Liver (tissue), 8 donors: ENCODE measurements at regions not wholly inside any gene's neighbourhood (a gene's known extent, or its start where the extent isn't known, plus 50 kb on each side); places are given as distances from the start of the nearest gene placed in this dataset.

Experiments used
- DNase-seq: peaks from one replicate; pipeline ENCODE4 v3.0.0-alpha.2; 2017; ENCODE audit warnings: low spot score
- H3K27ac ChIP-seq, 2 donors: one replicate each; pipeline ENCODE4 v1.7.0; 2013; ENCODE audit warnings: inconsistent platforms in 2 of 2, low read length in 2 of 2, control low read depth in 1 of 2, low read depth in 1 of 2, mild to moderate bottlenecking in 1 of 2
- H3K27me3 ChIP-seq, 4 donors: one replicate each; pipeline versions ENCODE4 v1.6.1 to v1.7.0; 2013; ENCODE audit warnings: low read length in 3 of 4, inconsistent platforms in 1 of 4, mild to moderate bottlenecking in 1 of 4, moderate library complexity in 1 of 4; ENCODE audit not compliant: control insufficient read depth in 4 of 4, insufficient read depth in 4 of 4
- H3K36me3 ChIP-seq, 4 donors: one replicate each; pipeline versions ENCODE4 v1.6.1 to v1.7.0; 2013; ENCODE audit warnings: low read length in 3 of 4, mild to moderate bottlenecking in 3 of 4, low read depth in 1 of 4, moderate library complexity in 1 of 4; ENCODE audit not compliant: control insufficient read depth in 4 of 4, insufficient read depth in 3 of 4
- H3K4me1 ChIP-seq, 4 donors: one replicate each; pipeline versions ENCODE4 v1.6.1 to v1.7.0; 2013; ENCODE audit warnings: low read length in 3 of 4, mild to moderate bottlenecking in 3 of 4, moderate library complexity in 1 of 4; ENCODE audit not compliant: control insufficient read depth in 4 of 4, insufficient read depth in 4 of 4
- H3K4me3 ChIP-seq, 3 donors: one replicate each; pipeline versions ENCODE4 v1.6.1 to v1.7.0; 2013; ENCODE audit warnings: low read length in 3 of 3, control low read depth in 1 of 3, low read depth in 1 of 3, mild to moderate bottlenecking in 1 of 3
- H3K9ac ChIP-seq, 2 donors: one replicate each; pipeline ENCODE4 v1.7.0; 2013; ENCODE audit warnings: low read length in 2 of 2, mild to moderate bottlenecking in 2 of 2, moderate library complexity in 2 of 2, control low read depth in 1 of 2, low read depth in 1 of 2
- H3K9me3 ChIP-seq, 4 donors: one replicate each; pipeline versions ENCODE4 v1.6.1 to v1.7.0; 2013; ENCODE audit warnings: low read length in 3 of 4; ENCODE audit not compliant: control insufficient read depth in 4 of 4
- ATF3 ChIP-seq: IDR thresholded peaks from 2 replicates; pipeline ENCODE4 v1.6.1; 2016; ENCODE audit warnings: antibody characterized with exemption
- CTCF ChIP-seq: fragments of 150-350 bp; IDR thresholded peaks from 2 replicates; pipeline ENCODE4 v1.5.1; 2017; ENCODE audit warnings: improper control_type of control experiment, low read depth, low read length; ENCODE audit not compliant: missing input control
- EGR1 ChIP-seq, 2 donors: IDR thresholded peaks; 2 replicates each; pipeline ENCODE4 v1.6.1; 2016 to 2018; ENCODE audit warnings: antibody characterized with exemption in 2 of 2, low read depth in 2 of 2
- FOXA1 ChIP-seq: IDR thresholded peaks from 2 replicates; pipeline ENCODE4 v1.6.1; 2016; ENCODE audit warnings: antibody characterized with exemption
- FOXA2 ChIP-seq: IDR thresholded peaks from 2 replicates; pipeline ENCODE4 v1.6.1; 2016; ENCODE audit warnings: antibody characterized with exemption
- GABPA ChIP-seq, 2 donors: IDR thresholded peaks in 1 of 2; conservative IDR thresholded peaks in 1 of 2; 2 replicates each; pipeline ENCODE4 v1.6.1; 2016; ENCODE audit warnings: antibody characterized with exemption in 2 of 2, mild to moderate bottlenecking in 1 of 2, moderate library complexity in 1 of 2
- HNF4A ChIP-seq, 2 donors: conservative IDR thresholded peaks; 2 replicates each; pipeline ENCODE4 v1.6.1; 2016; ENCODE audit warnings: antibody characterized with exemption in 2 of 2, mild to moderate bottlenecking in 2 of 2
- JUND ChIP-seq, 2 donors: IDR thresholded peaks; 2 replicates each; pipeline ENCODE4 v1.6.1; 2016; ENCODE audit warnings: antibody characterized with exemption in 2 of 2
- MAX ChIP-seq: IDR thresholded peaks from 2 replicates; pipeline ENCODE4 v1.6.1; 2016; ENCODE audit warnings: antibody characterized with exemption
- NR2F2 ChIP-seq: IDR thresholded peaks from 2 replicates; pipeline ENCODE4 v1.6.1; 2016; ENCODE audit warnings: antibody characterized with exemption
- REST ChIP-seq: IDR thresholded peaks from 2 replicates; pipeline ENCODE4 v1.6.1; 2016; ENCODE audit warnings: antibody characterized with exemption, mild to moderate bottlenecking
- RXRA ChIP-seq, 2 donors: IDR thresholded peaks; 2 replicates each; pipeline ENCODE4 v1.6.1; 2017 to 2018; ENCODE audit warnings: antibody characterized with exemption in 2 of 2, mild to moderate bottlenecking in 1 of 2
- SP1 ChIP-seq: IDR thresholded peaks from 2 replicates; pipeline ENCODE4 v1.6.1; 2018; ENCODE audit warnings: antibody characterized with exemption, mild to moderate bottlenecking
- TAF1 ChIP-seq: conservative IDR thresholded peaks from 2 replicates; pipeline ENCODE4 v1.6.1; 2016; ENCODE audit warnings: antibody characterized with exemption, mild to moderate bottlenecking
- YY1 ChIP-seq: IDR thresholded peaks from 2 replicates; pipeline ENCODE4 v1.6.1; 2016; ENCODE audit warnings: antibody characterized with exemption, mild to moderate bottlenecking
- ZBTB33 ChIP-seq: IDR thresholded peaks from 2 replicates; pipeline ENCODE4 v1.6.1; 2016; ENCODE audit warnings: antibody characterized with exemption
- WGBS: extraction: QIAGEN DNeasy Blood & Tissue Kit; methylation state at CpG from one replicate; pipeline ENCODE4 v1.1.7; 2013; 5-methylcytosine and 5-hydroxymethylcytosine counted together
- donor health status: healthy.
- donor health status: healthy.
- donor health status: healthy.
- donor health status: healthy.
- donor health status: healthy.

GRCh38 chr16:6545329-6545728 is 787.3 kb upstream of the RBFOX1 start:
- no peaks in the 10 kb centered on the region for H3K9me3 ChIP-seq
- peaks cover 0 to 2% (median 0%) of the 10 kb centered on the region in 4 donors for H3K27me3 ChIP-seq
- H3K4me3 ChIP-seq: no peak overlapping the region
- no peak for TF ChIP-seq FOXA2
- no peak for TF ChIP-seq EGR1 (IDR thresholded peaks at IDR 0.05; ENCODE audit: low read depth in 2 of 2)
- no peak for TF ChIP-seq SP1
- TF ChIP-seq NR2F2: no peak
- no peak for TF ChIP-seq FOXA1
- no peak for TF ChIP-seq ATF3
- TF ChIP-seq GABPA (IDR thresholded peaks at IDR 0.05 in 1 of 2, conservative IDR thresholded peaks at IDR 0.05 in 1 of 2): no peak
- H3K27ac ChIP-seq: no peak overlapping the region
- DNase-seq: no peak
- H3K9ac ChIP-seq: no peak overlapping the region
- H3K36me3 ChIP-seq: no peaks in the 10 kb centered on the region
- no peaks in the 10 kb centered on the region for H3K4me1 ChIP-seq
- 74% methylated on average over 7 of the region's 7 CpGs for WGBS

- H3K9me3 ChIP-seq: no peaks in the 10 kb centered on the region
- H3K9ac ChIP-seq: no peak overlapping the region
- H3K36me3 ChIP-seq: no peaks in the 10 kb centered on the region
- H3K27ac ChIP-seq: no peak overlapping the region
- no peak for DNase-seq
- WGBS: 67% methylated on average over 3 of the region's 3 CpGs
- no peaks in the 10 kb centered on the region for H3K4me1 ChIP-seq
- no peak overlapping the region for H3K4me3 ChIP-seq
- peaks cover 0 to 4% (median 0%) of the 10 kb centered on the region in 4 donors for H3K27me3 ChIP-seq
- TF ChIP-seq ZBTB33 (no peak), REST (no peak), CTCF (no peak), FOXA1 (no peak), TAF1 (no peak), FOXA2 (no peak), MAX (no peak), RXRA (IDR thresholded peaks at IDR 0.05) (no peak), HNF4A (conservative IDR thresholded peaks at IDR 0.05) (no peak), EGR1 (IDR thresholded peaks at IDR 0.05; ENCODE audit: low read depth in 2 of 2) (no peak), GABPA (IDR thresholded peaks at IDR 0.05 in 1 of 2, conservative IDR thresholded peaks at IDR 0.05 in 1 of 2) (no peak), SP1 (no peak), YY1 (no peak), JUND (IDR thresholded peaks at IDR 0.05) (no peak)
These were observed 791.4 kb upstream of the RBFOX1 start for GRCh38 chr16:6541267-6541666.
